ENCODE measurements at regions not wholly inside any gene's neighbourhood (a gene's known extent, or its start where the extent isn't known, plus 50 kb on each side); places are given as distances from the start of the nearest gene placed in this dataset.

GRCh38 chr13:78105656-78106055 is 187.0 kb upstream of the EDNRB start:
- H3K4me2 ChIP-seq (ENCODE audit: low read length): no peak overlapping the region
- no peaks in the 10 kb centered on the region for H4K20me1 ChIP-seq (ENCODE audit: insufficient read depth)
- no peaks in the 10 kb centered on the region for H3K27me3 ChIP-seq (ENCODE audit: insufficient read depth, low read depth, low read length)
- H3F3A ChIP-seq (ENCODE audit: insufficient read depth, low read length, poor library complexity, severe bottlenecking): no peaks in the 10 kb centered on the region
- TF ChIP-seq EP300 (conservative IDR thresholded peaks at IDR 0.05; ENCODE audit: poor library complexity, severe bottlenecking) (no peak), SMC3 (conservative IDR thresholded peaks at IDR 0.05; ENCODE audit: poor library complexity) (no peak), EZH2 (IDR thresholded peaks at IDR 0.05; ENCODE audit: borderline replicate concordance, insufficient read depth, low read length, poor library complexity, severe bottlenecking) (no peak), TAF1 (IDR thresholded peaks at IDR 0.05; ENCODE audit: low read depth) (no peak), REST (IDR thresholded peaks at IDR 0.05; ENCODE audit: borderline replicate concordance) (no peak), POLR2AphosphoS5 (IDR thresholded peaks at IDR 0.05) (no peak), MXI1 (conservative IDR thresholded peaks at IDR 0.05; ENCODE audit: poor library complexity, severe bottlenecking) (no peak), RAD21 (conservative IDR thresholded peaks at IDR 0.05) (no peak), CTCF (IDR thresholded peaks at IDR 0.05; ENCODE audit: poor library complexity, severe bottlenecking) (no peak)
- H3K9me2 ChIP-seq (ENCODE audit: insufficient read depth, low read length): peaks cover 3% of the 10 kb centered on the region
- H3K27ac ChIP-seq (ENCODE audit: low read length): no peak overlapping the region
- H3K9ac ChIP-seq (ENCODE audit: low read length): no peak overlapping the region
- H3K4me3 ChIP-seq (ENCODE audit: low read length): no peak overlapping the region
- H3K9me3 ChIP-seq (ENCODE audit: low read length): no peaks in the 10 kb centered on the region
- no peaks in the 10 kb centered on the region for H3K36me3 ChIP-seq (ENCODE audit: insufficient read depth, low read length)
- no peaks in the 10 kb centered on the region for H3K79me2 ChIP-seq (replicated peaks; ENCODE audit: insufficient read depth, low read length)
- no peak overlapping the region for H2AFZ ChIP-seq (ENCODE audit: low read depth, low read length)

GRCh38 chr13:78103936-78104335 is 185.3 kb upstream of the EDNRB start:
- H3K4me3 ChIP-seq (ENCODE audit: low read length): no peak overlapping the region
- H3F3A ChIP-seq (ENCODE audit: insufficient read depth, low read length, poor library complexity, severe bottlenecking): no peaks in the 10 kb centered on the region
- H3K9ac ChIP-seq (ENCODE audit: low read length): no peak overlapping the region
- H3K9me3 ChIP-seq (ENCODE audit: low read length): no peaks in the 10 kb centered on the region
- no peaks in the 10 kb centered on the region for H3K36me3 ChIP-seq (ENCODE audit: insufficient read depth, low read length)
- no peak overlapping the region for H2AFZ ChIP-seq (ENCODE audit: low read depth, low read length)
- H3K27ac ChIP-seq (ENCODE audit: low read length): no peak overlapping the region
- H4K20me1 ChIP-seq (ENCODE audit: insufficient read depth): no peaks in the 10 kb centered on the region
- H3K4me2 ChIP-seq (ENCODE audit: low read length): no peak overlapping the region
- TF ChIP-seq SMC3 (conservative IDR thresholded peaks at IDR 0.05; ENCODE audit: poor library complexity) (no peak), CTCF (IDR thresholded peaks at IDR 0.05; ENCODE audit: poor library complexity, severe bottlenecking) (no peak), EP300 (conservative IDR thresholded peaks at IDR 0.05; ENCODE audit: poor library complexity, severe bottlenecking) (no peak), RAD21 (conservative IDR thresholded peaks at IDR 0.05) (no peak), POLR2AphosphoS5 (IDR thresholded peaks at IDR 0.05) (no peak), MXI1 (conservative IDR thresholded peaks at IDR 0.05; ENCODE audit: poor library complexity, severe bottlenecking) (no peak), REST (IDR thresholded peaks at IDR 0.05; ENCODE audit: borderline replicate concordance) (no peak), EZH2 (IDR thresholded peaks at IDR 0.05; ENCODE audit: borderline replicate concordance, insufficient read depth, low read length, poor library complexity, severe bottlenecking) (no peak), TAF1 (IDR thresholded peaks at IDR 0.05; ENCODE audit: low read depth) (no peak)
- no peaks in the 10 kb centered on the region for H3K27me3 ChIP-seq (ENCODE audit: insufficient read depth, low read depth, low read length)
- peaks cover 3% of the 10 kb centered on the region for H3K9me2 ChIP-seq (ENCODE audit: insufficient read depth, low read length)
- no peaks in the 10 kb centered on the region for H3K79me2 ChIP-seq (replicated peaks; ENCODE audit: insufficient read depth, low read length)

Measured in neural cell (in vitro differentiated cells).